ENCODE measurements at regions not wholly inside any gene's neighbourhood (a gene's known extent, or its start where the extent isn't known, plus 50 kb on each side); places are given as distances from the start of the nearest gene placed in this dataset.

DNA sequence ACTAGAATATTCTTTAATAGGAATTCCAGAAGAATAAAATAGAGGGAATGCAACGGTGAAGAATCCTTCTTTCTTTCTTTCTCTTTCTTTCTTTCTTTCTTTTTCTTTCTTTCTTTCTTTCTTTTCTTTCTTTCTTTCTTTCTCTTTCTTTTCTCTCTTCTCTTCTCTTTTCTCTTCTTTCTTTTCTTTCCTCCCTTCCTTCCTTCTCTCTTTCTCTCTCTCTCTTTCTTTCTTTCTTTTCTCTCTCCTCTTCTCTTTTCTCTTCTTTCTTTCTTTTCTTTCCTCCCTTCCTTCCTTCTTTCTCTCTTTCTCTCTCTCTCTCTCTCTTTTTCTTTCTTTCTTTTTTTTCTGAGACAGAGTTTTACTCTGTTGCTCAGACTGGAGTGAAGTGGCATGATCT, 160.8 kb upstream of the PRICKLE1 start:
- TF ChIP-seq, protein P1, sequence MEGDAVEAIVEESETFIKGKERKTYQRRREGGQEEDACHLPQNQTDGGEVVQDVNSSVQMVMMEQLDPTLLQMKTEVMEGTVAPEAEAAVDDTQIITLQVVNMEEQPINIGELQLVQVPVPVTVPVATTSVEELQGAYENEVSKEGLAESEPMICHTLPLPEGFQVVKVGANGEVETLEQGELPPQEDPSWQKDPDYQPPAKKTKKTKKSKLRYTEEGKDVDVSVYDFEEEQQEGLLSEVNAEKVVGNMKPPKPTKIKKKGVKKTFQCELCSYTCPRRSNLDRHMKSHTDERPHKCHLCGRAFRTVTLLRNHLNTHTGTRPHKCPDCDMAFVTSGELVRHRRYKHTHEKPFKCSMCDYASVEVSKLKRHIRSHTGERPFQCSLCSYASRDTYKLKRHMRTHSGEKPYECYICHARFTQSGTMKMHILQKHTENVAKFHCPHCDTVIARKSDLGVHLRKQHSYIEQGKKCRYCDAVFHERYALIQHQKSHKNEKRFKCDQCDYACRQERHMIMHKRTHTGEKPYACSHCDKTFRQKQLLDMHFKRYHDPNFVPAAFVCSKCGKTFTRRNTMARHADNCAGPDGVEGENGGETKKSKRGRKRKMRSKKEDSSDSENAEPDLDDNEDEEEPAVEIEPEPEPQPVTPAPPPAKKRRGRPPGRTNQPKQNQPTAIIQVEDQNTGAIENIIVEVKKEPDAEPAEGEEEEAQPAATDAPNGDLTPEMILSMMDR (IDR thresholded peaks at IDR 0.05) = no peak
- TF ChIP-seq POLR2A (IDR thresholded peaks at IDR 0.05) = no peak
